ENCODE measurements at regions not wholly inside any gene's neighbourhood (a gene's known extent, or its start where the extent isn't known, plus 50 kb on each side); places are given as distances from the start of the nearest gene placed in this dataset.

- H3K9me3 ChIP-seq (ENCODE audit: control insufficient read depth, low read length), result no peaks in the 10 kb centered on the region
- no peak overlapping the region for H2AFZ ChIP-seq
- no peak for TF ChIP-seq CTCF (IDR thresholded peaks at IDR 0.05)
- no peaks in the 10 kb centered on the region for H3K36me3 ChIP-seq (ENCODE audit: control insufficient read depth, insufficient read depth, low read length)
- no peaks in the 10 kb centered on the region for H3K79me2 ChIP-seq
- H3K4me1 ChIP-seq, result no peaks in the 10 kb centered on the region
- no peak overlapping the region for H3K27ac ChIP-seq
- H3K9ac ChIP-seq, result no peak overlapping the region
- no peaks in the 10 kb centered on the region for H3K27me3 ChIP-seq (ENCODE audit: control insufficient read depth, insufficient read depth, low read length)
- H3K4me2 ChIP-seq (ENCODE audit: low read length), result no peak overlapping the region
- H3K4me3 ChIP-seq (ENCODE audit: low read depth, low read length), result no peak overlapping the region
Observed at GRCh38 chr1:244915736-244916135, 51.4 kb upstream of the HNRNPU start.

GRCh38 chr1:244914761-244915160, 50.4 kb upstream of the HNRNPU start:
- Histone ChIP-seq H3K27ac (no peak overlapping the region), H3K9ac (no peak overlapping the region), H3K79me2 (no peaks in the 10 kb centered on the region), H3K36me3 (ENCODE audit: control insufficient read depth, insufficient read depth, low read length) (no peaks in the 10 kb centered on the region), H3K4me3 (ENCODE audit: low read depth, low read length) (no peak overlapping the region), H3K4me2 (ENCODE audit: low read length) (no peak overlapping the region), H3K4me1 (no peaks in the 10 kb centered on the region), H3K27me3 (ENCODE audit: control insufficient read depth, insufficient read depth, low read length) (no peaks in the 10 kb centered on the region), H3K9me3 (ENCODE audit: control insufficient read depth, low read length) (no peaks in the 10 kb centered on the region), H2AFZ (no peak overlapping the region)
- no peak for TF ChIP-seq CTCF (IDR thresholded peaks at IDR 0.05)

All from parathyroid adenoma (tissue), 2 donors.